ENCODE measurements at regions not wholly inside any gene's neighbourhood (a gene's known extent, or its start where the extent isn't known, plus 50 kb on each side); places are given as distances from the start of the nearest gene placed in this dataset.

DNA sequence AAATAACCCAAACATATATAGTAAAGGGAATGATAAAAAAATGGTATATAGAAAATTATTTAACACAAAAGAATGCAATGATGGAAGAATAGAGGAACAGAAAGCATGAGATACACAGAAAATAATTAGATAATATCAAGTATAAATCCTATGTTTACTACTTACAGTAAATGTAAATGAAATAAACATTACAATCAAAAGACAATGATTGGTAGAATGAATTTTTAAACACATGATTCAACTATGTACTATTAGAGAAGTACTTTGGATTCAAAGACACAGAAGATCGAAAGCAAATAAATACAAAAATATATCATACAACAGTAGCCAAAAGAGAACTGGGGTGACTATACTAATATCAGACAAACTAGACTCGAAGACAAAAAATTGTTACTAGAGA, 97.6 kb upstream of the PARD3B start:
- no peak overlapping the region for H3K9ac ChIP-seq (ENCODE audit: extremely low read depth, insufficient read length, low read length)
- no peaks in the 10 kb centered on the region for H4K20me1 ChIP-seq (ENCODE audit: control insufficient read depth, insufficient read depth, insufficient read length)
- no peak overlapping the region for H3K4me2 ChIP-seq (ENCODE audit: insufficient read depth, insufficient read length, low read length)
- no peak overlapping the region for H2BK5ac ChIP-seq (ENCODE audit: insufficient read length, low read length)
- Mint-ChIP-seq H3K4me1 (peaks cover 5 to 6% of the 10 kb centered on the region in 2 experiments; a peak in 2 of 4 replicates), H3K4me3 (no peak overlapping the region), H3K9me3 (peaks cover 10 to 16% of the 10 kb centered on the region in 2 experiments; a peak in 4 of 5 replicates), H3K27ac (no peak overlapping the region), H3K36me3 (ENCODE audit: insufficient read depth in 1 of 3, low read depth in 3 of 3) (no peaks in the 10 kb centered on the region; a peak in 2 of 7 replicates), H3K27me3 (ENCODE audit: low read depth) (no peaks in the 10 kb centered on the region)
- no peaks in the 10 kb centered on the region for H3K23me2 ChIP-seq (ENCODE audit: insufficient read length, low read depth, low read length, poor library complexity, severe bottlenecking)
- H2AK5ac ChIP-seq (ENCODE audit: insufficient read length, low read length): no peak overlapping the region
- no peak overlapping the region for H3K56ac ChIP-seq (ENCODE audit: insufficient read length, low read depth, low read length)
- H2BK120ac ChIP-seq (ENCODE audit: low read depth, low read length, poor library complexity, severe bottlenecking): no peak overlapping the region
- no peaks in the 10 kb centered on the region for H3K79me1 ChIP-seq (ENCODE audit: insufficient read depth, low read depth, low read length, poor library complexity, severe bottlenecking)
- no peak overlapping the region for H3T11ph ChIP-seq (ENCODE audit: low read length)
- H3K14ac ChIP-seq (ENCODE audit: insufficient read depth, low read length): no peak overlapping the region
- TF ChIP-seq, protein P1, sequence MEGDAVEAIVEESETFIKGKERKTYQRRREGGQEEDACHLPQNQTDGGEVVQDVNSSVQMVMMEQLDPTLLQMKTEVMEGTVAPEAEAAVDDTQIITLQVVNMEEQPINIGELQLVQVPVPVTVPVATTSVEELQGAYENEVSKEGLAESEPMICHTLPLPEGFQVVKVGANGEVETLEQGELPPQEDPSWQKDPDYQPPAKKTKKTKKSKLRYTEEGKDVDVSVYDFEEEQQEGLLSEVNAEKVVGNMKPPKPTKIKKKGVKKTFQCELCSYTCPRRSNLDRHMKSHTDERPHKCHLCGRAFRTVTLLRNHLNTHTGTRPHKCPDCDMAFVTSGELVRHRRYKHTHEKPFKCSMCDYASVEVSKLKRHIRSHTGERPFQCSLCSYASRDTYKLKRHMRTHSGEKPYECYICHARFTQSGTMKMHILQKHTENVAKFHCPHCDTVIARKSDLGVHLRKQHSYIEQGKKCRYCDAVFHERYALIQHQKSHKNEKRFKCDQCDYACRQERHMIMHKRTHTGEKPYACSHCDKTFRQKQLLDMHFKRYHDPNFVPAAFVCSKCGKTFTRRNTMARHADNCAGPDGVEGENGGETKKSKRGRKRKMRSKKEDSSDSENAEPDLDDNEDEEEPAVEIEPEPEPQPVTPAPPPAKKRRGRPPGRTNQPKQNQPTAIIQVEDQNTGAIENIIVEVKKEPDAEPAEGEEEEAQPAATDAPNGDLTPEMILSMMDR (conservative IDR thresholded peaks at IDR 0.05): no peak
- no peak overlapping the region for H2BK12ac ChIP-seq (ENCODE audit: insufficient read length, low read depth, low read length)
- no peak overlapping the region for H2BK20ac ChIP-seq (ENCODE audit: low read depth, low read length, poor library complexity, severe bottlenecking)
- H3K4ac ChIP-seq (ENCODE audit: low read depth, low read length): no peak overlapping the region
- H3K79me2 ChIP-seq (ENCODE audit: insufficient read depth, low read length): no peaks in the 10 kb centered on the region
- no peak overlapping the region for H2BK15ac ChIP-seq (ENCODE audit: low read depth, low read length)
- no peaks in the 10 kb centered on the region for H3K9me3 ChIP-seq (ENCODE audit: control insufficient read depth, low read depth, low read length)
- no peak overlapping the region for H4K5ac ChIP-seq (ENCODE audit: insufficient read length, low read depth, low read length)
- no peak overlapping the region for H4K8ac ChIP-seq (replicated peaks; ENCODE audit: insufficient read length, low read depth, low read length)
- no peaks in the 10 kb centered on the region; the same call in 1 of the 2 replicates for H3K4me1 ChIP-seq (ENCODE audit: insufficient read depth, low read length)
- whole genome bisulfite sequencing (ENCODE audit: extremely low coverage, insufficient read length, low lambda C conversion rate): no CpG with 5 or more reads among the region's 2 CpGs
- H2AFZ ChIP-seq (ENCODE audit: low read length): no peak overlapping the region
- no peaks in the 10 kb centered on the region for H3K27me3 ChIP-seq (ENCODE audit: insufficient read depth, low read length)
- H3K23ac ChIP-seq (ENCODE audit: insufficient read length, low read depth, low read length): no peak overlapping the region
- no peak overlapping the region for H3K18ac ChIP-seq (ENCODE audit: insufficient read length, low read depth, low read length)
- no peak overlapping the region for H3K27ac ChIP-seq (ENCODE audit: insufficient read length, low read depth, low read length)
- no peak overlapping the region for H4K91ac ChIP-seq (ENCODE audit: insufficient read length, low read depth, low read length)
- no peak for DNase-seq

All from H9 (cell line).